ENCODE measurements at regions not wholly inside any gene's neighbourhood (a gene's known extent, or its start where the extent isn't known, plus 50 kb on each side); places are given as distances from the start of the nearest gene placed in this dataset.

DNA sequence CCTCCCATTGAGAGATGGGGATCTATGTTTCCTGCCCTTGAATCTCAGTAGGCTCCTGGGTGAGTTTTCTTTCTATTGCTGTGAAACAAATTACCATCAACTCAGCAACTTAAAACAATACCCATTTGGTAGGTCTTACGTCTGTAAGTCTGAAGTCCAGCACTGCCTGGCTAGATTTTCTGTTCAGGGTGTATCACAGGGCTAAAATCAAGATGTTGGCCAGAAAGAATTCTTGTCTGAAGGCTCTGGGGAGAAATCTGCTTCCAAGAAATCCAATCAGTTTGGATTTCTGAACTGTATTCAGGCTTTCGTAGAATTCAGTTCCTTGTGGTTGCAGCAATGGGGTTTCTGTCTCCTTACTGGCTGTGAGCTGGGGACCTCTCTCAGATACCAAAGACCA lies 99.6 kb upstream of the SLC24A3 start:
- H3K27ac ChIP-seq (ENCODE audit: low read length), result no peak overlapping the region
- no peak overlapping the region for H3K9ac ChIP-seq (ENCODE audit: low read depth, low read length)
- no peaks in the 10 kb centered on the region for H3K27me3 ChIP-seq (ENCODE audit: insufficient read depth, low read length)
- H3K4me1 ChIP-seq (ENCODE audit: insufficient read depth, low read length), result no peaks in the 10 kb centered on the region
- H3K9me3 ChIP-seq (ENCODE audit: insufficient read depth, low read depth, low read length), result peaks cover 6% of the 10 kb centered on the region
- H3K36me3 ChIP-seq (ENCODE audit: insufficient read depth, low read depth, low read length), result no peaks in the 10 kb centered on the region
- H3K4me3 ChIP-seq (ENCODE audit: low read length), result no peak overlapping the region

DNA sequence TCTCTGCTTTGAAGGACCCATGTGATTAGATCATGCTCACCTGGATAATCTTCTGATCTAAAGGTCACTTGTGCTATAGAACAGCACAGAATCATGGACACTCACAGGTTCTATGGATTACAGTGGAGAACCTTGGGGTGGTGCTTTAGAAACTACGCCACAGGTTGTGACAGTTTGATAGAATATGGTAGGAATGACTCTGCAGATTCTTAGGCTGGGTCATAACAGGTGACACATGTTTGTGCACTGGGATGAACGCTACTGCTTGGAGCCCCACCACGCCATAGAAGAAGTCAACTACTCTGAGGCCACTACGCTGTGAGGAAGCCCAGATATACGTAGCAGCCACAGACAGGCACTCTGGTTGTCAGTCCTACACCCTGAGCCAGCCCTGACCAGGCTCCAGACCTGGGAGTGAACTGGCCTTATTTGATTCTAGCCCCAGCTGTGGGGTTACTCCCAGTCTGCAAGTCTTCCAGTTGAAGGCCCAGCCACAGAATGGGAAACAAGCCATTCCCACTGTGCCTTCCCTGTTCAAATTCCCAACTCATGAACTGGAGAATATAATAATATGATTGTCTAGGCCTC lies 99.0 kb upstream of the SLC24A3 start:
- Histone ChIP-seq H3K36me3 (ENCODE audit: insufficient read depth, low read depth, low read length) (no peaks in the 10 kb centered on the region), H3K9ac (ENCODE audit: low read depth, low read length) (no peak overlapping the region), H3K9me3 (ENCODE audit: insufficient read depth, low read depth, low read length) (peaks cover 2% of the 10 kb centered on the region), H3K4me1 (ENCODE audit: insufficient read depth, low read length) (no peaks in the 10 kb centered on the region), H3K27ac (ENCODE audit: low read length) (no peak overlapping the region), H3K27me3 (ENCODE audit: insufficient read depth, low read length) (no peaks in the 10 kb centered on the region), H3K4me3 (ENCODE audit: low read length) (no peak overlapping the region)

DNA sequence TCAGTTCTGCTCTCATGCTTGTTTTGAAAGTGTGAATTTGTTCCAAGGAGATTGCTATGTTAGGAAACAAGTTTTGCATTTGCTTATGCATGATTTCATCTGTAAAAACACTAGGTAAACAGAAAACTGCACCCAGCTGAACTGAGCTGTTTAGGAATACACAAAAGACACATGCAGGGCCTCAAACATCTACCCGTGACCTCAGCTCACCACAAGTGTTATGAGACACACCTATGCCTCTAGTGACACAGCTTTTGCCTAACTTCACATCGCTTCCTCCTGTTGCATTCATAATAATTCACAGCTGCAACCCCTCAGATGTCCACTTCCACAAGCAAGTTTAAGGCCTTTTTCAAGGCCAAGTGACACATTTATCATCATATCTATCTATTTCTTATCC lies 98.0 kb upstream of the SLC24A3 start:
- Histone ChIP-seq H3K27ac (ENCODE audit: low read length) (no peak overlapping the region), H3K9ac (ENCODE audit: low read depth, low read length) (no peak overlapping the region), H3K9me3 (ENCODE audit: insufficient read depth, low read depth, low read length) (no peaks in the 10 kb centered on the region), H3K36me3 (ENCODE audit: insufficient read depth, low read depth, low read length) (no peaks in the 10 kb centered on the region), H3K4me1 (ENCODE audit: insufficient read depth, low read length) (no peaks in the 10 kb centered on the region), H3K4me3 (ENCODE audit: low read length) (no peak overlapping the region), H3K27me3 (ENCODE audit: insufficient read depth, low read length) (no peaks in the 10 kb centered on the region)

DNA sequence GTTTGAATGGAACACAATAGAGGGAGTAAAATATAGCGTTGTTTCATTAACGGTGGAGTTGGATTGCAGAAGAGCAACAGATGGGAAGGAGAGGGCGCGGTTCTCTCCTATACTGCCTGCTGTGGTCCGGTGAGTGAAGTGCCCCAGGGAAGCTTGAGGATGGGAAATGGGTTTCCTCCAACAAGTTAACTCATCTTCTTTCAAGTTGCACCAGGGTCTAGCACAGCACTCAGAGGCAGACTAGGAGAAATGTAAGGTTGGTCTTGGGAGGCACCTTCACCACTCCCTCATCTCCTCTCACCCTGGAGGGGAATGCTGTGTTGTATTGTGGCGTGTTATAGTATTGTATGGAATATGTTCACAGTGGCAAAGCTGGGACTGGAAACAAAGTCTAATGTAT lies 96.9 kb upstream of the SLC24A3 start:
- no peak overlapping the region for H3K27ac ChIP-seq (ENCODE audit: low read length)
- no peaks in the 10 kb centered on the region for H3K9me3 ChIP-seq (ENCODE audit: insufficient read depth, low read depth, low read length)
- H3K4me1 ChIP-seq (ENCODE audit: insufficient read depth, low read length), result no peaks in the 10 kb centered on the region
- no peaks in the 10 kb centered on the region for H3K27me3 ChIP-seq (ENCODE audit: insufficient read depth, low read length)
- no peak overlapping the region for H3K4me3 ChIP-seq (ENCODE audit: low read length)
- H3K9ac ChIP-seq (ENCODE audit: low read depth, low read length), result no peak overlapping the region
- no peaks in the 10 kb centered on the region for H3K36me3 ChIP-seq (ENCODE audit: insufficient read depth, low read depth, low read length)

DNA sequence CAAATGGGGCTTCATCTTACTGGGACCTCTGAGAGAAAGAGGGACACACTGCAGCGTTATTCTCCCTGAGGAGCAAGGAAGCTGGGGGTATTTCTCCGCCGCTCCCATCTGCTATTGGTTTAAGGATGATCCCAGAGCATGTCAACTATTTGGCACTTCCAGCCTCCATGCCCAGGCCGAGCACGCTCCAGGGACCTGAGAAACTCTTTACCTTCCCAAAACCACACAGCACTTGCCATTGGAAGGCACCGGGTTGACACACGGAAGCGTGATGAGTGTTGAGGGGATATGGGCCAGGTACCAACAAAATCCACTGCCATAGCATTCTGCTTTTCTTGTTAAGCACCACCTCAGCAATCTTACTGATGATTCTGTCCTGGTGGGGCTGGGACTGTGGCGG lies 92.4 kb upstream of the SLC24A3 start:
- H3K36me3 ChIP-seq (ENCODE audit: insufficient read depth, low read depth, low read length), result no peaks in the 10 kb centered on the region
- no peak overlapping the region for H3K27ac ChIP-seq (ENCODE audit: low read length)
- H3K27me3 ChIP-seq (ENCODE audit: insufficient read depth, low read length), result no peaks in the 10 kb centered on the region
- H3K9me3 ChIP-seq (ENCODE audit: insufficient read depth, low read depth, low read length), result no peaks in the 10 kb centered on the region
- H3K9ac ChIP-seq (ENCODE audit: low read depth, low read length), result no peak overlapping the region
- H3K4me3 ChIP-seq (ENCODE audit: low read length), result no peak overlapping the region
- H3K4me1 ChIP-seq (ENCODE audit: insufficient read depth, low read length), result no peaks in the 10 kb centered on the region

DNA sequence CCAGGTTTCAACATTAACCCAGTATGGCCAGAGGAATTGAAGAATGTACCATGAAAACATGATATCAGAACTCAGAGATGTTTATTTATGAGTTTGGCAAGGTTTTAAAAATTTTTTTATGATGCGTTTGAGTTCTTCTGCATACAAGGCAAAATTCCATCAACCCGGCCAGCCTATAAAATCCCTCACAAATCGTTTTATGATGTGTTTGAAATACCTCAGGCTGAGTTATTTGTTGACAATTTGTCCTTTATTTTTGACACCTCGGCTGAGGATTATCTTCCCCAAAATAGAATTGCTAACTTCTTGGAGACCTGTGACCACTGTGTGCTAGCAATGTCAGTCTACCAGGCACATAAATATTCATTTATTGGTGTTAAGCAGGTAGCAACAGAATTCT lies 91.9 kb upstream of the SLC24A3 start:
- H3K9ac ChIP-seq (ENCODE audit: low read depth, low read length), result no peak overlapping the region
- no peak overlapping the region for H3K27ac ChIP-seq (ENCODE audit: low read length)
- no peaks in the 10 kb centered on the region for H3K36me3 ChIP-seq (ENCODE audit: insufficient read depth, low read depth, low read length)
- H3K4me1 ChIP-seq (ENCODE audit: insufficient read depth, low read length), result no peaks in the 10 kb centered on the region
- no peaks in the 10 kb centered on the region for H3K9me3 ChIP-seq (ENCODE audit: insufficient read depth, low read depth, low read length)
- no peaks in the 10 kb centered on the region for H3K27me3 ChIP-seq (ENCODE audit: insufficient read depth, low read length)
- H3K4me3 ChIP-seq (ENCODE audit: low read length), result no peak overlapping the region

DNA sequence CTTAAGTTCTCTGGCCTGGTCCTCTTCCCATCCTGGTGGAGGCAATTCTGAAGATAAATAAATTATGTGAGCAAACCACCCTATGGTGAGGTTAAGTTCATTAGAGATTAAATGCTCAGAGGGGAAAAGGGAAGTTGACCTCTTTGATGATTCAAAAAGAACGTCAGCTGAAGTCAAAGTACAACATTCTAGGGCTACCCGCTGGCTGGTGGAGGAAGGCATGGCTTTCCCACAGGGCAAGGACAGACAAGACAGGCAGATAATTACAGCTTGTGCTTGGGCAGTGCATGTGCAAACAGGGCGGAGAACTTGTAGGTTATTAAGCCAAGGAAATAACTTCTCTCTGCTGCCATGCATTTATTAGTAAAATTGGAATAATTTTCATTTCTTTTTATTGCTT lies 91.0 kb upstream of the SLC24A3 start:
- Histone ChIP-seq H3K27ac (ENCODE audit: low read length) (no peak overlapping the region), H3K27me3 (ENCODE audit: insufficient read depth, low read length) (no peaks in the 10 kb centered on the region), H3K36me3 (ENCODE audit: insufficient read depth, low read depth, low read length) (no peaks in the 10 kb centered on the region), H3K9ac (ENCODE audit: low read depth, low read length) (no peak overlapping the region), H3K4me3 (ENCODE audit: low read length) (no peak overlapping the region), H3K4me1 (ENCODE audit: insufficient read depth, low read length) (no peaks in the 10 kb centered on the region), H3K9me3 (ENCODE audit: insufficient read depth, low read depth, low read length) (no peaks in the 10 kb centered on the region)

DNA sequence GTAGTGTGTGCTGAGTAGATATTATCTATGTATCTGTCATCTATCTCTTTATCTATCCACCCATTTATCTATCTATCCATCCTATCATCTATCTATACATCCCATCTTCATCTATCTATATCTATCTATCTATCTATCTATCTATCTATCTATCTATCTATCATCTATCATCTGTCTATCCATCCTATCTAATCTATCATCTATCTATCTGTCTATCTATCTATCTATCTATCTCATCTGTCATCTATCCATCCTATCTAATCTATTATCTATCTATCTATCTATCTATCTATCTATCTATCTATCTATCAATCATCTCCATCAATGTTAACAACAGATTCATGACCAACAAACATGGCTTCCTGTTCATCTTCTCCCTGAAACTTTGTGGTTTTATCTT lies 90.5 kb upstream of the SLC24A3 start:
- Histone ChIP-seq H3K9me3 (ENCODE audit: insufficient read depth, low read depth, low read length) (no peaks in the 10 kb centered on the region), H3K27ac (ENCODE audit: low read length) (no peak overlapping the region), H3K27me3 (ENCODE audit: insufficient read depth, low read length) (no peaks in the 10 kb centered on the region), H3K36me3 (ENCODE audit: insufficient read depth, low read depth, low read length) (no peaks in the 10 kb centered on the region), H3K4me3 (ENCODE audit: low read length) (no peak overlapping the region), H3K4me1 (ENCODE audit: insufficient read depth, low read length) (no peaks in the 10 kb centered on the region), H3K9ac (ENCODE audit: low read depth, low read length) (no peak overlapping the region)

DNA sequence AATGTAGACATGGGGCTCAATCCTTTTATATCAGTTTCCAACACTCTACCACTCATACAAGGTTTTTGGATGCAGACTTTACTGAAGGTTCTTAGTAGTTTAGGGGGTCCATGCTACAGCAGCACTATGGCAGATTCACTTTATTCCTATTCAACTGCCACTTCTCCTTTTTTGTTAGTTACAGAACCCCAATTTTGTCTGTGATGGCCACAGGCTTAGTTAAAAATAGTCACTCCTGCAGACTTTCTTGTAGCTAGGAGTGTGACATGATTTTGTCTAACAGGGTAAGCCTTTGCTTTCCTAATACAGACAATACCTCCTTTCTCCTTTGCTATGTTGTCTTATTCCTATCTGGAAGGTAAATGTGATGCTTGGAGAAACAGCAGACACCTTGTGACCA lies 90.0 kb upstream of the SLC24A3 start:
- H3K27ac ChIP-seq (ENCODE audit: low read length), result no peak overlapping the region
- H3K9ac ChIP-seq (ENCODE audit: low read depth, low read length), result no peak overlapping the region
- H3K4me1 ChIP-seq (ENCODE audit: insufficient read depth, low read length), result no peaks in the 10 kb centered on the region
- no peak overlapping the region for H3K4me3 ChIP-seq (ENCODE audit: low read length)
- H3K9me3 ChIP-seq (ENCODE audit: insufficient read depth, low read depth, low read length), result no peaks in the 10 kb centered on the region
- no peaks in the 10 kb centered on the region for H3K27me3 ChIP-seq (ENCODE audit: insufficient read depth, low read length)
- no peaks in the 10 kb centered on the region for H3K36me3 ChIP-seq (ENCODE audit: insufficient read depth, low read depth, low read length)

DNA sequence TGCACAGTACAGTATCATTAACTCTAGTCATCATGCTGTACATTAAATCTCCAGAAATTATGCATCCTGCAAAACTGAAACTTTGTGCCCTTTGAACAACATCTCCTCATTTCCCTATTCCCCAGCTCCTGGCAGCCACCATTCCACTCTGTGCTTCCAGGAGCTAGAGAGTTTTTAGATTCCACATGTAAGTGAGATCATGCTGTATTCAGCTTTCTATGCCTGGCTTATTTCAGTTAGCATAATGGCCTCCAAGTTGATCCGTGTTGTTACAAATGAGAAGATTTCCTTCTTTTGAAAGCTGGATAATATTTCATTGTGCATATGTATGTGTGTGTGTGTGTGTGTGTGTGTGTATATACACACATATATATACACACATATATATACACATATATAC lies 86.9 kb upstream of the SLC24A3 start:
- Histone ChIP-seq H3K27ac (ENCODE audit: low read length) (no peak overlapping the region), H3K36me3 (ENCODE audit: insufficient read depth, low read depth, low read length) (no peaks in the 10 kb centered on the region), H3K4me1 (ENCODE audit: insufficient read depth, low read length) (no peaks in the 10 kb centered on the region), H3K9ac (ENCODE audit: low read depth, low read length) (no peak overlapping the region), H3K27me3 (ENCODE audit: insufficient read depth, low read length) (no peaks in the 10 kb centered on the region), H3K9me3 (ENCODE audit: insufficient read depth, low read depth, low read length) (no peaks in the 10 kb centered on the region), H3K4me3 (ENCODE audit: low read length) (no peak overlapping the region)

DNA sequence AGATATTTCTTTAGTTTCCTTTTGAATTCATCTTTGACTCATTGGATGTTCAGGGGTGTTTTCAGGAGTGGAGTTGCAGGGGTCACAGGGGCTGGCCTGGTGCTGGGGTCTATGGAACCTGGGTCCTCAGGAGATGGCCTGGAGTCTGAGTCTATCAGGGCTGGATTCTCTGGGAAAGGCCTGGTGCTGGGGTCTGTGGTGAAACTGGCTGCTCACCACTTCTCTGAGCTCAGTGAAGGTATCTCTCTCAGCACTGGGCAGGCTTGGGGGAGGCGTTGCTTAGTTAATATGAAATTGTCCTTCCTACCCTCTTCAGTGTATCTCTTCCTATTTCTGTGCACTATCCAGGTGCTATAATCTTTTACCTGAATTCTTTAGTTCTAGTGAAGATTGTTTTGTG lies 83.1 kb upstream of the SLC24A3 start:
- Histone ChIP-seq H3K4me3 (ENCODE audit: low read length) (no peak overlapping the region), H3K36me3 (ENCODE audit: insufficient read depth, low read depth, low read length) (no peaks in the 10 kb centered on the region), H3K27ac (ENCODE audit: low read length) (no peak overlapping the region), H3K9ac (ENCODE audit: low read depth, low read length) (no peak overlapping the region), H3K9me3 (ENCODE audit: insufficient read depth, low read depth, low read length) (peaks cover 3% of the 10 kb centered on the region; the same call in 1 of the 2 replicates), H3K27me3 (ENCODE audit: insufficient read depth, low read length) (no peaks in the 10 kb centered on the region), H3K4me1 (ENCODE audit: insufficient read depth, low read length) (no peaks in the 10 kb centered on the region)

DNA sequence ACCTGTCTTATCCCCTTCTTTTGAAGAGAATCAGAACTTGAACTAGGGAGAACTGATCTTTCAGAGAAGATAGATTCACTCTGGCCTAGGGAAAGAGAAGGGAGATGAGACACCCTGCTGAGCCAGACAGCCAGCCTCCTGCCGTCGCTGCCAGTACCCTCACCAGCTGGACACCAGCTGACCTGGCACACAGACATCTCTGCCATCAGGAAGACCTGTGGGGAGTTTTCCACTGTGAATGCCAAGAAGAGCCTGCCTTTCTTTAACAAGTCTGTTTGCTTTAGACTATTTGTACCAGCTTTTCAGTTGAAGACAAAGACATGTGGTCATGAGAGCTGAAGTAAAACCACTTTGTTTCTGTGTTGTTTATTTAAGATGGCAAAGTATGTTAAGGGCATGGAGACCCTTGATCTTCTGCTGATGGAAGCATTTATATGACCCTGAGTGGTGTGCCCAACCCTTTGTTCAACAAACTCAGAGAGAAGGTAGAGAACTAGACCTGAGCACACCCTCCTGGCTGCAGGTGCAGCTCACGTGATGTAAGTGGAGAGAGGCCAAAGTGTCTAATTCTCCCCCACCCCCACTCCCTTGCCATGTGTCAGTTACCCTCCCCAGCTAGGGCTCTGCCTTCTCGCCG lies 82.3 kb upstream of the SLC24A3 start:
- no peak overlapping the region for H3K27ac ChIP-seq (ENCODE audit: low read length)
- H3K36me3 ChIP-seq (ENCODE audit: insufficient read depth, low read depth, low read length), result no peaks in the 10 kb centered on the region
- H3K9me3 ChIP-seq (ENCODE audit: insufficient read depth, low read depth, low read length), result peaks cover 10% of the 10 kb centered on the region
- H3K27me3 ChIP-seq (ENCODE audit: insufficient read depth, low read length), result no peaks in the 10 kb centered on the region
- H3K9ac ChIP-seq (ENCODE audit: low read depth, low read length), result no peak overlapping the region
- no peak overlapping the region for H3K4me3 ChIP-seq (ENCODE audit: low read length)
- no peaks in the 10 kb centered on the region for H3K4me1 ChIP-seq (ENCODE audit: insufficient read depth, low read length)

Data from iPS-20b (cell line).